ENCODE measurements at regions not wholly inside any gene's neighbourhood (a gene's known extent, or its start where the extent isn't known, plus 50 kb on each side); places are given as distances from the start of the nearest gene placed in this dataset.

GRCh38 chr13:74000876-74001275, 133.3 kb downstream of the KLF12 start:
- POLR2A ChIA-PET = no interaction called here
- Histone ChIP-seq H3K4me1 (ENCODE audit: control insufficient read depth, insufficient read depth, low read length) (no peaks in the 10 kb centered on the region), H3K9me3 (ENCODE audit: control insufficient read depth, insufficient read depth, low read depth, low read length) (no peaks in the 10 kb centered on the region), H3K4me3 (ENCODE audit: low read depth, low read length) (no peak overlapping the region), H3K36me3 (ENCODE audit: control insufficient read depth in 2 of 2, insufficient read depth in 1 of 2, low read length in 2 of 2) (no peaks in the 10 kb centered on the region), H3K27ac (ENCODE audit: extremely low read depth, low read depth, low read length) (no peak overlapping the region)
- CTCF ChIA-PET = no interaction called here
- TF ChIP-seq YY2 (tag by site-specific recombination; IDR thresholded peaks at IDR 0.05) (no peak), ZFP37 (tag by site-specific recombination; IDR thresholded peaks at IDR 0.05) (no peak), ZNF362 (tag by site-specific recombination; IDR thresholded peaks at IDR 0.05) (no peak), ZNF596 (tag by site-specific recombination; IDR thresholded peaks at IDR 0.05) (no peak), ZNF843 (tag by site-specific recombination; IDR thresholded peaks at IDR 0.05) (no peak), KLF7 (tag by site-specific recombination; IDR thresholded peaks at IDR 0.05; ENCODE audit: borderline replicate concordance) (no peak)

GRCh38 chr13:73998631-73999030, 135.6 kb downstream of the KLF12 start:
- CTCF ChIA-PET = no interaction called here
- TF ChIP-seq ZNF148 (tag by site-specific recombination; IDR thresholded peaks at IDR 0.05; ENCODE audit: borderline replicate concordance) (no peak), ZBTB8A (tag by site-specific recombination; IDR thresholded peaks at IDR 0.05) (no peak), ZNF624 (tag by site-specific recombination; IDR thresholded peaks at IDR 0.05) (no peak), ZNF610 (tag by site-specific recombination; IDR thresholded peaks at IDR 0.05; ENCODE audit: borderline replicate concordance) (no peak), KLF7 (tag by site-specific recombination; IDR thresholded peaks at IDR 0.05; ENCODE audit: borderline replicate concordance) (no peak), PRDM10 (tag by site-specific recombination; IDR thresholded peaks at IDR 0.05) (no peak), ZNF544 (tag by site-specific recombination; IDR thresholded peaks at IDR 0.05) (no peak), ZNF214 (tag by site-specific recombination; IDR thresholded peaks at IDR 0.05; ENCODE audit: borderline replicate concordance) (no peak), ZNF580 (tag by site-specific recombination; IDR thresholded peaks at IDR 0.05) (no peak), ZNF362 (tag by site-specific recombination; IDR thresholded peaks at IDR 0.05) (no peak), ZFHX2 (tag by site-specific recombination; conservative IDR thresholded peaks at IDR 0.05) (no peak), ZNF560 (tag by site-specific recombination; IDR thresholded peaks at IDR 0.05; ENCODE audit: borderline replicate concordance) (no peak), ZNF704 (tag by site-specific recombination; IDR thresholded peaks at IDR 0.05) (no peak), CTCF (tag by site-specific recombination; IDR thresholded peaks at IDR 0.05) (no peak)
- Histone ChIP-seq H3K36me3 (ENCODE audit: control insufficient read depth in 2 of 2, insufficient read depth in 1 of 2, low read length in 2 of 2) (peaks cover 0 to 6% of the 10 kb centered on the region in 2 experiments; a peak in 1 of 3 replicates), H3K27ac (ENCODE audit: extremely low read depth, low read depth, low read length) (no peak overlapping the region), H3K4me1 (ENCODE audit: control insufficient read depth, insufficient read depth, low read length) (no peaks in the 10 kb centered on the region), H3K9me3 (ENCODE audit: control insufficient read depth, insufficient read depth, low read depth, low read length) (no peaks in the 10 kb centered on the region), H3K4me3 (ENCODE audit: low read depth, low read length) (no peak overlapping the region)
- POLR2A ChIA-PET = no interaction called here

All from HEK293 (cell line).